Ishikawa (cell line): ENCODE measurements at regions not wholly inside any gene's neighbourhood (a gene's known extent, or its start where the extent isn't known, plus 50 kb on each side); places are given as distances from the start of the nearest gene placed in this dataset.

Experiments
- CEBPB ChIP-seq: IDR thresholded peaks from 2 replicates; pipeline ENCODE4 v1.6.1; 2012
- NFIC ChIP-seq: IDR thresholded peaks from 2 replicates; pipeline ENCODE4 v1.6.1; 2012
- RAD21 ChIP-seq: IDR thresholded peaks from 2 replicates; pipeline ENCODE4 v1.6.1; 2012; ENCODE audit warnings: low read depth
- TF ChIP-seq, protein P1 (sequence below): IDR thresholded peaks from 2 replicates; pipeline ENCODE4 v1.6.1; 2012
- TF ChIP-seq, protein P2 (sequence below): IDR thresholded peaks from 2 replicates; pipeline ENCODE4 v1.6.1; 2012; ENCODE audit warnings: low read depth, mild to moderate bottlenecking

DNA sequence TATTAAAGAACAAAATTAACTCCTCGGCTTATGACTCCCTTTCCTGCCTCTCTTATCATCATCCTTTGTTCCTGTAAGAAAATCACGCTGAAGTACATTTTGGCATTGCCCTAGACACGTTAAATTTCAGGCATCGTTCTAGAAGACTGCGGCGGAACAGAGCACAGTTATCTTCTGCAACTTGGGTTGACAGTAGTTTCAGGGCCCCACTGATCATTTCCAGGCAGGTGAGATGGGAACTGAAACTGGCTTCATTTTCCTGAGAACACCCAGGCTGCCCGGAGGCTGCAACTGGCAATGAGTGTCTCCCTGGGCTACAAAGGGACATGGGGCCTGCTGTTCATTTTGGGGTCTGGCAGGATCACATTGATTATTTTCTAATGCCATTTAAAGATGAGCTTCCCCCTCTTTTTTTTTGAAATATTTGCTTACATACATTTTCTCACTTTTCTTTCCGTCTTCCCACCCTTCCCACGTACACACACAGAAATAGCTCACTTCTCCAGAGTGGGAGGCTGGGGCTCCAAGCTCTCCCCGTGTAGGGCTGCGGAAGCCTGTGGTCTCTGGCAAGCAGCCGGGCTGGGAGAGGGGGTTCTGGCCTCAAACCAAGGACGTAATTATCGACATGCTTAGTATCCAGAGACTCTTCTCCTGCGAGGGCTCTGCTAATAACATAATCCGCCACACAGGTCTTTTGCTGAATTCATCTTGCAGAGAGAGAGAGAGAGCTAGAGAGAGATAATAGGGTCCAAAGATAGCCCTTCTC, 267.4 kb downstream of the ABHD5 start:
- TF ChIP-seq RAD21, result no peak
- TF ChIP-seq NFIC, result no peak
- TF ChIP-seq, protein P1, sequence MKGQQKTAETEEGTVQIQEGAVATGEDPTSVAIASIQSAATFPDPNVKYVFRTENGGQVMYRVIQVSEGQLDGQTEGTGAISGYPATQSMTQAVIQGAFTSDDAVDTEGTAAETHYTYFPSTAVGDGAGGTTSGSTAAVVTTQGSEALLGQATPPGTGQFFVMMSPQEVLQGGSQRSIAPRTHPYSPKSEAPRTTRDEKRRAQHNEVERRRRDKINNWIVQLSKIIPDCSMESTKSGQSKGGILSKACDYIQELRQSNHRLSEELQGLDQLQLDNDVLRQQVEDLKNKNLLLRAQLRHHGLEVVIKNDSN, result no peak
- no peak for TF ChIP-seq CEBPB
- TF ChIP-seq, protein P2, sequence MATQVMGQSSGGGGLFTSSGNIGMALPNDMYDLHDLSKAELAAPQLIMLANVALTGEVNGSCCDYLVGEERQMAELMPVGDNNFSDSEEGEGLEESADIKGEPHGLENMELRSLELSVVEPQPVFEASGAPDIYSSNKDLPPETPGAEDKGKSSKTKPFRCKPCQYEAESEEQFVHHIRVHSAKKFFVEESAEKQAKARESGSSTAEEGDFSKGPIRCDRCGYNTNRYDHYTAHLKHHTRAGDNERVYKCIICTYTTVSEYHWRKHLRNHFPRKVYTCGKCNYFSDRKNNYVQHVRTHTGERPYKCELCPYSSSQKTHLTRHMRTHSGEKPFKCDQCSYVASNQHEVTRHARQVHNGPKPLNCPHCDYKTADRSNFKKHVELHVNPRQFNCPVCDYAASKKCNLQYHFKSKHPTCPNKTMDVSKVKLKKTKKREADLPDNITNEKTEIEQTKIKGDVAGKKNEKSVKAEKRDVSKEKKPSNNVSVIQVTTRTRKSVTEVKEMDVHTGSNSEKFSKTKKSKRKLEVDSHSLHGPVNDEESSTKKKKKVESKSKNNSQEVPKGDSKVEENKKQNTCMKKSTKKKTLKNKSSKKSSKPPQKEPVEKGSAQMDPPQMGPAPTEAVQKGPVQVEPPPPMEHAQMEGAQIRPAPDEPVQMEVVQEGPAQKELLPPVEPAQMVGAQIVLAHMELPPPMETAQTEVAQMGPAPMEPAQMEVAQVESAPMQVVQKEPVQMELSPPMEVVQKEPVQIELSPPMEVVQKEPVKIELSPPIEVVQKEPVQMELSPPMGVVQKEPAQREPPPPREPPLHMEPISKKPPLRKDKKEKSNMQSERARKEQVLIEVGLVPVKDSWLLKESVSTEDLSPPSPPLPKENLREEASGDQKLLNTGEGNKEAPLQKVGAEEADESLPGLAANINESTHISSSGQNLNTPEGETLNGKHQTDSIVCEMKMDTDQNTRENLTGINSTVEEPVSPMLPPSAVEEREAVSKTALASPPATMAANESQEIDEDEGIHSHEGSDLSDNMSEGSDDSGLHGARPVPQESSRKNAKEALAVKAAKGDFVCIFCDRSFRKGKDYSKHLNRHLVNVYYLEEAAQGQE, result no peak
